ENCODE measurements at regions not wholly inside any gene's neighbourhood (a gene's known extent, or its start where the extent isn't known, plus 50 kb on each side); places are given as distances from the start of the nearest gene placed in this dataset.
A peak's percentile ranks its signal among the peaks of the same experiment; 100 is the strongest.

DNA sequence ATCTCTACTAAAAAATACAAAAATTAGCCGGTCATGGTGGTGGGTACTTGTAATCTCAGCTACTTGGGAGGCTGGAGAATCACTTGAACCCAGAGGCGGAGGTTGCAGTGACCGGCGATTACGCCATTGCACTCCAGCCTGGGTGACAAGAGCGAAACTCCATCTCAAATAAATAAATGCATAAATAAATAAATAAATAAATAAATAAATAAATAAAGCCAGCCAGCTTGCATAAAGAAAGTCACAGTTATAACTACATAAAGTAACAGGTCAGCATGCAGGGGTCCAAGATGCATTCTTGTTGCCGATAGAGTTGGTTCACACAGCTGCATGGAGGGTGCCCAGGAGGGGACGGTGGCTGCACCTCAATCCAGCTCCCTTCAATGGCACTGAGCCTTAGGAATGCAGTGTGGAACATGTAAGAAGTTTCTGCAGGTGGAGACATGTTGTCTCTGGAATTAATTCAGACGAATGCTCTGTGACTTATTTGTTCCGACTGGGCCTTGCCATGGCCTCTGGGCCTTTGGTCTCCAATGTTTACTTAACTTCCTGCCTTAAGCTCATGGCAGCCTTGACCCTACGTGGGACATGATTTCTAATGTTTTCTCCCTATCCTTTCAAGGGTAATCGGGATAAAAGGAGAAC, 159.6 kb upstream of the PRKCQ start:
- TF ChIP-seq, protein P1, sequence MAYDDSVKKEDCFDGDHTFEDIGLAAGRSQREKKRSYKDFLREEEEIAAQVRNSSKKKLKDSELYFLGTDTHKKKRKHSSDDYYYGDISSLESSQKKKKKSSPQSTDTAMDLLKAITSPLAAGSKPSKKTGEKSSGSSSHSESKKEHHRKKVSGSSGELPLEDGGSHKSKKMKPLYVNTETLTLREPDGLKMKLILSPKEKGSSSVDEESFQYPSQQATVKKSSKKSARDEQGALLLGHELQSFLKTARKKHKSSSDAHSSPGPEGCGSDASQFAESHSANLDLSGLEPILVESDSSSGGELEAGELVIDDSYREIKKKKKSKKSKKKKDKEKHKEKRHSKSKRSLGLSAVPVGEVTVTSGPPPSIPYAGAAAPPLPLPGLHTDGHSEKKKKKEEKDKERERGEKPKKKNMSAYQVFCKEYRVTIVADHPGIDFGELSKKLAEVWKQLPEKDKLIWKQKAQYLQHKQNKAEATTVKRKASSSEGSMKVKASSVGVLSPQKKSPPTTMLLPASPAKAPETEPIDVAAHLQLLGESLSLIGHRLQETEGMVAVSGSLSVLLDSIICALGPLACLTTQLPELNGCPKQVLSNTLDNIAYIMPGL (CRISPR knock-in tag; IDR thresholded peaks at IDR 0.05): no peak
- TF ChIP-seq ZBTB21 (CRISPR knock-in tag; IDR thresholded peaks at IDR 0.05; ENCODE audit: borderline replicate concordance) (no peak), NR1H2 (CRISPR knock-in tag; IDR thresholded peaks at IDR 0.05) (no peak), TEAD4 (CRISPR knock-in tag; IDR thresholded peaks at IDR 0.05) (no peak)
- TF ChIP-seq, protein P2, sequence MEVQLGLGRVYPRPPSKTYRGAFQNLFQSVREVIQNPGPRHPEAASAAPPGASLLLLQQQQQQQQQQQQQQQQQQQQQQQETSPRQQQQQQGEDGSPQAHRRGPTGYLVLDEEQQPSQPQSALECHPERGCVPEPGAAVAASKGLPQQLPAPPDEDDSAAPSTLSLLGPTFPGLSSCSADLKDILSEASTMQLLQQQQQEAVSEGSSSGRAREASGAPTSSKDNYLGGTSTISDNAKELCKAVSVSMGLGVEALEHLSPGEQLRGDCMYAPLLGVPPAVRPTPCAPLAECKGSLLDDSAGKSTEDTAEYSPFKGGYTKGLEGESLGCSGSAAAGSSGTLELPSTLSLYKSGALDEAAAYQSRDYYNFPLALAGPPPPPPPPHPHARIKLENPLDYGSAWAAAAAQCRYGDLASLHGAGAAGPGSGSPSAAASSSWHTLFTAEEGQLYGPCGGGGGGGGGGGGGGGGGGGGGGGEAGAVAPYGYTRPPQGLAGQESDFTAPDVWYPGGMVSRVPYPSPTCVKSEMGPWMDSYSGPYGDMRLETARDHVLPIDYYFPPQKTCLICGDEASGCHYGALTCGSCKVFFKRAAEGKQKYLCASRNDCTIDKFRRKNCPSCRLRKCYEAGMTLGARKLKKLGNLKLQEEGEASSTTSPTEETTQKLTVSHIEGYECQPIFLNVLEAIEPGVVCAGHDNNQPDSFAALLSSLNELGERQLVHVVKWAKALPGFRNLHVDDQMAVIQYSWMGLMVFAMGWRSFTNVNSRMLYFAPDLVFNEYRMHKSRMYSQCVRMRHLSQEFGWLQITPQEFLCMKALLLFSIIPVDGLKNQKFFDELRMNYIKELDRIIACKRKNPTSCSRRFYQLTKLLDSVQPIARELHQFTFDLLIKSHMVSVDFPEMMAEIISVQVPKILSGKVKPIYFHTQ (CRISPR knock-in tag; IDR thresholded peaks at IDR 0.05): no peak
- H3K27ac Mint-ChIP-seq: peak overlapping the region; percentile 17; the same call in 1 of the 2 replicates
- H3K4me1 Mint-ChIP-seq: peaks cover 55% of the 10 kb centered on the region
- no peak overlapping the region for H3K4me3 Mint-ChIP-seq
- no peaks in the 10 kb centered on the region for H3K27me3 Mint-ChIP-seq (ENCODE audit: low read depth)
- ChIA-PET POLR2A (no interaction called here), CTCF (interaction anchor here (1.9 kb wide), 1 partner anchor 61 kb away, joined by 4 read pairs; no protein-coding TSS in a partner anchor)
- H3K36me3 Mint-ChIP-seq: no peaks in the 10 kb centered on the region
- no peak for ATAC-seq
- no peaks in the 10 kb centered on the region for H3K9me3 Mint-ChIP-seq
- DNase-seq (ENCODE audit: low spot score): no peak

DNA sequence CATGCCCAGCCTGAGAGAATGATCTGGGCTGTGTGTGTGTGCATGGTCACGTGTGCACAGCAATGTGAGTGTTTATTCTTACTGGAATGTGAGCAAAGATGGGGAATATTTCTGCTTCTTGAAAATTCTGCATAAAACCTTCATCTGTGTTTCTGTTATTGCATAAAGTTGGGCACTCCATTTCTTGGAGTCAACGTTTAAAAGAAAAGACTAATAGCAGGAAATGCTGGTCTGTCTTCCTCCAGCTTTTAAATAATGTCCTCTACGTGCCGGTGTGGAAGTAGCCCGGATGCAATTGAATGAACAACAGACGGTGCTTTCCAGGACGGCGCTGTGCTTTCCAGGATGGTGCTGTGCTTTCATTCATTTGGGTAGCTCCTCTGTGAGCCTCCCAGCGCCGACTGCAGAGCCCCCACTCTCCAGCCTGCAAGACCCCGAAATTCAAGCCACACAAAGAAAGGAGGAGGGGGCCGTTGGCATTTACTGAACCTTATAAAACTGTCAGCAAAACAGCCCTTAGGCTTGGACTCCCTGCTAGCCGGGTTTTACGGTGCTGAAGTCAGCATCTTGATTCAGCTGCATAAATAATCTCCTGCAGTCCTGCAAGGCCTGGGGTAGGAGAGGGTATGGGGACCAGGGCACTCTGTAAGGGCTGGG, 158.2 kb upstream of the PRKCQ start:
- H3K27ac Mint-ChIP-seq: no peak overlapping the region; the same call in 1 of the 2 replicates
- H3K4me1 Mint-ChIP-seq: peaks cover 51% of the 10 kb centered on the region
- H3K27me3 Mint-ChIP-seq (ENCODE audit: low read depth): peaks cover 8% of the 10 kb centered on the region
- ChIA-PET POLR2A (no interaction called here), CTCF (interaction anchor here (0.8 to 1.9 kb wide), 5 partner anchors 9 to 383 kb away, joined by 3 to 9 read pairs (median 4); no protein-coding TSS in a partner anchor)
- no peaks in the 10 kb centered on the region for H3K36me3 Mint-ChIP-seq
- no peak for TF ChIP-seq ZNF423 (CRISPR knock-in tag; IDR thresholded peaks at IDR 0.05)
- TF ChIP-seq, protein P3, sequence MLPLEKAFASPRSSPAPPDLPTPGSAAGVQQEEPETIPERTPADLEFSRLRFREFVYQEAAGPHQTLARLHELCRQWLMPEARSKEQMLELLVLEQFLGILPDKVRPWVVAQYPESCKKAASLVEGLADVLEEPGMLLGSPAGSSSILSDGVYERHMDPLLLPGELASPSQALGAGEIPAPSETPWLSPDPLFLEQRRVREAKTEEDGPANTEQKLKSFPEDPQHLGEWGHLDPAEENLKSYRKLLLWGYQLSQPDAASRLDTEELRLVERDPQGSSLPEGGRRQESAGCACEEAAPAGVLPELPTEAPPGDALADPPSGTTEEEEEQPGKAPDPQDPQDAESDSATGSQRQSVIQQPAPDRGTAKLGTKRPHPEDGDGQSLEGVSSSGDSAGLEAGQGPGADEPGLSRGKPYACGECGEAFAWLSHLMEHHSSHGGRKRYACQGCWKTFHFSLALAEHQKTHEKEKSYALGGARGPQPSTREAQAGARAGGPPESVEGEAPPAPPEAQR (CRISPR knock-in tag; IDR thresholded peaks at IDR 0.05): no peak
- peak overlapping the region; percentile 12; the same call in 1 of the 2 replicates for H3K4me3 Mint-ChIP-seq
- ATAC-seq (peak; percentile 56), DNase-seq (ENCODE audit: low spot score) (no peak)
- no peaks in the 10 kb centered on the region for H3K9me3 Mint-ChIP-seq

DNA sequence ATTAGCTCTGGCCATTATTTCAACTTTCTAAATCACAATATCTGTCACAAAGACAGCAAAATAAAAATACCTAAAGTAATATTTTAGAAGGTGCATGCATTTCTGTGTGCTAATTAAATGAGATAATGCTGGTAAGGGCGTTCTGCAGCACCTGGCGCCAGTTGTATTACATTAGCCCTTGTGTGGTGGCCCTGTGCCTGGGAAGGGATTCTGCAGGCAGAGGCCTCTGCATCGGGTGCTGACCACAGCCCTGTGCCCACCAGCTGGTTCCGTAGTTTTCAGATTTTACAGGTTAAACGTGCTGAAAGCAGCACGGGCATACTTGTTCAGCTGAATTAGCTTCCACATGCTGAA, 157.7 kb upstream of the PRKCQ start:
- DNase-seq (ENCODE audit: low spot score): no peak
- Mint-ChIP-seq H3K4me3 (no peak overlapping the region), H3K27me3 (ENCODE audit: low read depth) (peaks cover 8% of the 10 kb centered on the region), H3K27ac (no peak overlapping the region), H3K4me1 (peaks cover 46% of the 10 kb centered on the region), H3K9me3 (no peaks in the 10 kb centered on the region), H3K36me3 (no peaks in the 10 kb centered on the region)
- ChIA-PET CTCF (interaction anchor here (1.5 to 1.9 kb wide), 4 partner anchors 9 to 383 kb away, joined by 4 to 9 read pairs (median 6); no protein-coding TSS in a partner anchor), POLR2A (no interaction called here)
- peak; percentile 21; the same call in 1 of the 2 replicates for ATAC-seq
- TF ChIP-seq, protein P4, sequence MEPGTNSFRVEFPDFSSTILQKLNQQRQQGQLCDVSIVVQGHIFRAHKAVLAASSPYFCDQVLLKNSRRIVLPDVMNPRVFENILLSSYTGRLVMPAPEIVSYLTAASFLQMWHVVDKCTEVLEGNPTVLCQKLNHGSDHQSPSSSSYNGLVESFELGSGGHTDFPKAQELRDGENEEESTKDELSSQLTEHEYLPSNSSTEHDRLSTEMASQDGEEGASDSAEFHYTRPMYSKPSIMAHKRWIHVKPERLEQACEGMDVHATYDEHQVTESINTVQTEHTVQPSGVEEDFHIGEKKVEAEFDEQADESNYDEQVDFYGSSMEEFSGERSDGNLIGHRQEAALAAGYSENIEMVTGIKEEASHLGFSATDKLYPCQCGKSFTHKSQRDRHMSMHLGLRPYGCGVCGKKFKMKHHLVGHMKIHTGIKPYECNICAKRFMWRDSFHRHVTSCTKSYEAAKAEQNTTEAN (CRISPR knock-in tag; IDR thresholded peaks at IDR 0.05): no peak
- TF ChIP-seq, protein P5, sequence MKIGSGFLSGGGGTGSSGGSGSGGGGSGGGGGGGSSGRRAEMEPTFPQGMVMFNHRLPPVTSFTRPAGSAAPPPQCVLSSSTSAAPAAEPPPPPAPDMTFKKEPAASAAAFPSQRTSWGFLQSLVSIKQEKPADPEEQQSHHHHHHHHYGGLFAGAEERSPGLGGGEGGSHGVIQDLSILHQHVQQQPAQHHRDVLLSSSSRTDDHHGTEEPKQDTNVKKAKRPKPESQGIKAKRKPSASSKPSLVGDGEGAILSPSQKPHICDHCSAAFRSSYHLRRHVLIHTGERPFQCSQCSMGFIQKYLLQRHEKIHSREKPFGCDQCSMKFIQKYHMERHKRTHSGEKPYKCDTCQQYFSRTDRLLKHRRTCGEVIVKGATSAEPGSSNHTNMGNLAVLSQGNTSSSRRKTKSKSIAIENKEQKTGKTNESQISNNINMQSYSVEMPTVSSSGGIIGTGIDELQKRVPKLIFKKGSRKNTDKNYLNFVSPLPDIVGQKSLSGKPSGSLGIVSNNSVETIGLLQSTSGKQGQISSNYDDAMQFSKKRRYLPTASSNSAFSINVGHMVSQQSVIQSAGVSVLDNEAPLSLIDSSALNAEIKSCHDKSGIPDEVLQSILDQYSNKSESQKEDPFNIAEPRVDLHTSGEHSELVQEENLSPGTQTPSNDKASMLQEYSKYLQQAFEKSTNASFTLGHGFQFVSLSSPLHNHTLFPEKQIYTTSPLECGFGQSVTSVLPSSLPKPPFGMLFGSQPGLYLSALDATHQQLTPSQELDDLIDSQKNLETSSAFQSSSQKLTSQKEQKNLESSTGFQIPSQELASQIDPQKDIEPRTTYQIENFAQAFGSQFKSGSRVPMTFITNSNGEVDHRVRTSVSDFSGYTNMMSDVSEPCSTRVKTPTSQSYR (CRISPR knock-in tag; IDR thresholded peaks at IDR 0.05): no peak
- TF ChIP-seq TCF7 (CRISPR knock-in tag; IDR thresholded peaks at IDR 0.05; ENCODE audit: low read depth) (no peak), ZNF263 (CRISPR knock-in tag; IDR thresholded peaks at IDR 0.05; ENCODE audit: low read depth) (no peak), KAT7 (CRISPR knock-in tag; IDR thresholded peaks at IDR 0.05; ENCODE audit: borderline replicate concordance) (no peak)
- TF ChIP-seq, protein P6, sequence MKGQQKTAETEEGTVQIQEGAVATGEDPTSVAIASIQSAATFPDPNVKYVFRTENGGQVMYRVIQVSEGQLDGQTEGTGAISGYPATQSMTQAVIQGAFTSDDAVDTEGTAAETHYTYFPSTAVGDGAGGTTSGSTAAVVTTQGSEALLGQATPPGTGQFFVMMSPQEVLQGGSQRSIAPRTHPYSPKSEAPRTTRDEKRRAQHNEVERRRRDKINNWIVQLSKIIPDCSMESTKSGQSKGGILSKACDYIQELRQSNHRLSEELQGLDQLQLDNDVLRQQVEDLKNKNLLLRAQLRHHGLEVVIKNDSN (CRISPR knock-in tag; IDR thresholded peaks at IDR 0.05): no peak
- TF ChIP-seq, protein P7, sequence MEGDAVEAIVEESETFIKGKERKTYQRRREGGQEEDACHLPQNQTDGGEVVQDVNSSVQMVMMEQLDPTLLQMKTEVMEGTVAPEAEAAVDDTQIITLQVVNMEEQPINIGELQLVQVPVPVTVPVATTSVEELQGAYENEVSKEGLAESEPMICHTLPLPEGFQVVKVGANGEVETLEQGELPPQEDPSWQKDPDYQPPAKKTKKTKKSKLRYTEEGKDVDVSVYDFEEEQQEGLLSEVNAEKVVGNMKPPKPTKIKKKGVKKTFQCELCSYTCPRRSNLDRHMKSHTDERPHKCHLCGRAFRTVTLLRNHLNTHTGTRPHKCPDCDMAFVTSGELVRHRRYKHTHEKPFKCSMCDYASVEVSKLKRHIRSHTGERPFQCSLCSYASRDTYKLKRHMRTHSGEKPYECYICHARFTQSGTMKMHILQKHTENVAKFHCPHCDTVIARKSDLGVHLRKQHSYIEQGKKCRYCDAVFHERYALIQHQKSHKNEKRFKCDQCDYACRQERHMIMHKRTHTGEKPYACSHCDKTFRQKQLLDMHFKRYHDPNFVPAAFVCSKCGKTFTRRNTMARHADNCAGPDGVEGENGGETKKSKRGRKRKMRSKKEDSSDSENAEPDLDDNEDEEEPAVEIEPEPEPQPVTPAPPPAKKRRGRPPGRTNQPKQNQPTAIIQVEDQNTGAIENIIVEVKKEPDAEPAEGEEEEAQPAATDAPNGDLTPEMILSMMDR (IDR thresholded peaks at IDR 0.05): no peak
